ENCODE measurements at regions not wholly inside any gene's neighbourhood (a gene's known extent, or its start where the extent isn't known, plus 50 kb on each side); places are given as distances from the start of the nearest gene placed in this dataset.

DNA sequence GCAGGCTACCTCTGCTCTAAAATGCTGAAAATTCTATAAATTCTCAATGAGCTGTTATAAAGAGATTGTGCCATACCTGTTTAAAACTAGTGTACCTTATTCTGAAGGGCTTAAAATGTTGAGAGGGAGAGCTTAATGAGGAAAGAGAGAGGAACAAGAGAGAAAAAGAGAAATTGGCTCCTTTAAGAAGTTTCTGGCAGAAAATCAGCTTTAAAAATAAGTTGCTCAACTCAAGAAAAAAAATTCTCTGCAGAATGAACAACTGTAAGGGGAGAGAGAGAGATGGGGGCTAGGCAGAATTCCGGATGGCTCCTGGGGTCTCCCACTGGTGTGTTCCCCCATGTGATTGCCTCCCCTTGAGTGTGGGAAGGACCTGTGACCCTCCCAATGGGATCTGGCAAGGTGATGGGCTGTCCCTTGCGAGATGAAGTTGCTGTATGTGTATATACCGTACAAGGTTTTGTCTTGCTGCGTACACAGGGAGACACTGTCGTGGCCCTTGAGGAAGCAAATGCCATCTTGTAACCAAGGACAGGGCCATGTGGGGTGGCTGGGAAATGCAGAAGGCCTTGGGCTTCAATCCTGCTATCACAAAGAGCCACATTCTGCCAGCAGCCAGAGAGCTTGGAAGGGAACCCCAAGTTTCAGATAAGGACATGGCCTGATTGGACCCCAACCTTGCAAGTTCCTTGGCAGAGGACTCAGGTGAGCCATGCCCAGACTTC, 64.3 kb upstream of the S1PR3 start:
- no peak for DNase-seq (ENCODE audit: low read depth)

DNA sequence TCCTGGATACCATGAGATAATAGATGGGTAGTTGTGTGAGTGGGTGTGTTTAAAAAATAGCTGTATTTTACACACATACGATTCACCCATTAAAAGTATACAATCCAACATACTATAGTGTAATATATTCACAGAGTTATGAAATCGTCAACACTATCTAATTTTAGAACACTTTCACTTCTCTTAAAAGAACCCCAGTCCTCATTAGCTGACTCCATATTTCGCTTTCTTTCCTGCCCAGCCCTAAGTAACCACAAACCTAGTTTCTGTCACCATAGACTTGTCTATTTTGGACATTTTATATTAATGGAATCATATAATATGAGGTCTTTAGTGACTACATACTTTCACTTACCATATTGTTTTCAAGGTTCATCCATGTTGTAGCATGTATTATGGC, 63.8 kb upstream of the S1PR3 start:
- DNase-seq (ENCODE audit: low read depth) = no peak

DNA sequence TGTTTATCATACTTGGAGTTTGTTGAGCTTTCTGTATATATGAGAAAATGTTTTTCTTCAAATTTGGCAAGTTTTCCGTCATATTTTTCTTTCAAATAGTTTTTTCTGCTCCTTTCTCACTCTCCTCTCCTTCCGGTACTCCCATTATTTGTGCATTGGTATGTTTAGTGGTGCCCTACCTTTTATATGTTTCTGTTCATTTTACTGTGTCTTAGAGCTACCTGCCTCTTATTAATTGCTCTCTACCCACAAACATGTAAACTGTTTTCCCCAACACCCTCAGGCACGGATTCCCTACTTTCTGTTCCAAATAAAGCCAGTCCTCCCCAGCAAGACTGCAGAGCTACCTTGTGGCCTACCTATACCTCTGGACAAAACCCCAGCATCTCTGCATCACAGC, 60.6 kb upstream of the S1PR3 start:
- DNase-seq (ENCODE audit: low read depth) = no peak

DNA sequence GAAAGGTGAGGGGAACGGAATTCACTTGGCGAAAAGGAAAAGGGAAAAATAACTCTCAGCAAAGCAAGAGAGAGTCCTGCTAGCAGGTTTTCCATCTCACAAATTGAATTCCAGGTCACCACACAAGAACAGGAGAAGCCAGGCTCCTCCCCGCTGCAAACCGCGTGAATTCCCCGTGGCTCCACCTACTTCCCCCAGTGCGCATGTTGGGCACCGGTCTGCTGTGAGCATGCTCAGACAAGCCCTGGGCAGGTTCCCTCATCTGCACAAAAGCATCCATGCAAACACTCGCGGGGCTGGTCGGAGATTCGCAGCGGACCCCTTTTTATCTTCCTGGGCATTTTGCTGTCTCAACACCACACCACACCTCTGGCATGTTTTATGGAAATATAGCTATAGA, 58.5 kb upstream of the S1PR3 start:
- DNase-seq (ENCODE audit: low read depth) = no peak

DNA sequence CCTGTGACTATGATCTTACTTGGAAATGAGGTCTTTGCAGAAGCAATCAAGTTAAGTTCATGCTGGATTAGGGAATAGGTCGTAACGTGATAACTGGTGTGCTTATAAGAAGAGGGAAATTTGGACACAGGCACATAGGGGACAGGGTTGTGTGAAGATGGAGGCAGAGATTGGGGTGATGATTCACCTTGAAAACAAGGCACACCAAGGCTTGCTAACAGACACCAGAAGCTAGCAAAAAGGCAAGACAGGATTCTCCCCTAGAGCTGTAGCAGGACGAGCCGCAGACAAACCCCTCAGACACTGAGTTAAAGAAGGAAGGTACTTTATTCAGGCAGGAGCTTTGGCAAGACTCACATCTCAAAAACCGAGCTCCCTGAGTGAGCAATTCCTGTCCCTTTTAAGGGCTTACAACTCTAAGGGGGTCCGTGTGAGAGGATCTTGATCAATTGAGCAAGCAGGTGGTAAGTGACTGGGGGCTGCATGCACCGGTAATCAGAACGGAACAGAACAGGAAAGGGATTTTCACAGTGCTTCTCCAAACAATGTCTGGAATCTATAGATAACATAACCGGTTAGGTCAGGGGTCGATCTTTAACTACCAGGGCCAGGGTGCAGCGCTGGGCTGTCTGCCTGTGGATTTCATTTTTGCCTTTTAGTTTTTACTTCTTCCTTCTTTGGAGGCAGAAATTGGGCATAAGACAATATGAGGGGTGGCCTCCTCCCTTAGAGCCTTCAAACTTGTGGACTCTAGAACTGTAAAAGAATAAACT, 57.5 kb upstream of the S1PR3 start:
- DNase-seq (ENCODE audit: low read depth) = no peak

DNA sequence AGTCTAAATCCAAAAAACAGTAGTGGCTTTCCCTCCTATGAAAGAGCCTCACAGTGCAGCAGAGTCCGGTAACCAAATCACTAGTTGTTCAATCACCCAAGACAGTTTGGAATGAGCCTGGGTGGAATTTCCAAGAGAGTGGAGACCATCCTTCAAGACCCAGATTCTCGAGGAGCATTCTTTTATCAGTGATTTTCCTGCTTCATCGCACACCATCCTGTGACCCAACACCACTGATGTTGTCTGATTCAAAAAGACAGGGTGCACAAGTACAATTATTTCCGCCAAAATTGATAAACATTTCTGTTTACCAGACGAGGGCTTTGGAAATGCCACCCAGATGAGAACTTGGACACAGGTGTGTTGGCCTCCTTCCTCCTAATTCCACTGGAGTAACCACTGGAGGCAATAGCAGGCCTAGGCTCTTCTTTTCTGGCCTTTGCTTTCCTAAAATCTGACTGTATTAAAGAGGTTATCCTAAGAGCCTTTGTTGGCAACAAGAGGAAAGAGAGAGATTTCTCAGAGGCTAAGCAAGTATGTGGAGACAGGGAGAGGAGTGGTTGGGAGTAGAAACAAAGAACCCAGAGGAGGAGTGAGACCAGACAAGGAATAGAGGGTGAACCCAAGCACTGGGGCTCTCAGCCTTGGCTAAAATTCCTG, 56.3 kb upstream of the S1PR3 start:
- DNase-seq (ENCODE audit: low read depth) = no peak

DNA sequence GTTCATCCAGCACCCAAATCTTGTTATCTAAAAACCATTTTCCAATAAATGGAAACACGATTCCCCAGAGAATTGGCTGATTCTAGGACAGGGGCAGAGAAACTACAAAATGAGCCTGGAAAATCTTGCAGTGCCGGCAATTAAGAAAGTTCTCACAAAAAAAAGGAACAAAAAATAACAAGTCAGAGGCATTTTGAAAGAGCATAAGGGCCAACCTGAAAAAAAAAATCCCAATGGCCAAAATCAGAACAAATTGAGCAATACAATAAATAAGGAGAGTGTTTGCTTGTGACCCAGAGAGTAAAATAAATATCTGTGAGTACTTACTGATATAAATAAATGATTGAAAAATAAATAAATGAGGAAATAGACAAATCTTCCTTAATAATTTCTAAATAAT, 55.1 kb upstream of the S1PR3 start:
- no peak for DNase-seq (ENCODE audit: low read depth)

DNA sequence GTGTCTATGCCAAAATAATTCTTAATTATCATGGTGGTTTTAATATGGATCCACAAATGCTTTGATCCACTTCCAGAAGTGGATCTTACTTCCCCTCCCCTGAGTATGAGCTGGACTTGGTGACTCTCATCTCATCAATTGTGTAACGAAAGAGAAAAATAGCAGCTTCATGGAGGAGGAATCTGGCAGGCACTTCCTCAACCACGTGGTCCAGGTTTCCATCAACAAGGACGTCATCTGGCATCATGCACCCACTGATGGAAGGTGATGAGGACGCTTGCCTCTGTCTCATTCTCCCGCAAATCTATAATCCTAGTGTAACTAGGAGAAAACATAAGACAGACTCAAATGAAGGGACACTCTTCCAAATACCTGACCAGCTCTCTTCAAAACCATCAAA, 54.6 kb upstream of the S1PR3 start:
- no peak for DNase-seq (ENCODE audit: low read depth)

DNA sequence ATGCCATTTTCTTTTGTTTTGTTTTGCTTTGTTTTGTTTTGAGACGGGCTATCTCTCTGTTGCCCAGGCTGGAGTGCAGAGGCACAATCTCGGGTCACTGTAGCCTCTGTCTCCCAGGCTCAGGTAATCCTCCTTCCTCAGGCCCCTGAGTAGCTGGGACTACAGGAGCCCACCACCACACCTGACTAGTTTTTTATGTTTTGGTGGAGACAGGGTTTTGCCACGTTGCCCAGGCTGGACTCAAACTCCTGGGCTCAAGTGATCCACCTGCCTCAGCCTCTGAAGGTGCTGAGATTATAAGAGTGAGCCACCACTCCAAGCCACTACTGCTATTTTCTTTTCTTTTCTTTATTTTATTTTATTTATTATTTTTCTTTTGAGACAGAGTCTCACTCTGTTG, 54.0 kb upstream of the S1PR3 start:
- no peak for DNase-seq (ENCODE audit: low read depth)

DNA sequence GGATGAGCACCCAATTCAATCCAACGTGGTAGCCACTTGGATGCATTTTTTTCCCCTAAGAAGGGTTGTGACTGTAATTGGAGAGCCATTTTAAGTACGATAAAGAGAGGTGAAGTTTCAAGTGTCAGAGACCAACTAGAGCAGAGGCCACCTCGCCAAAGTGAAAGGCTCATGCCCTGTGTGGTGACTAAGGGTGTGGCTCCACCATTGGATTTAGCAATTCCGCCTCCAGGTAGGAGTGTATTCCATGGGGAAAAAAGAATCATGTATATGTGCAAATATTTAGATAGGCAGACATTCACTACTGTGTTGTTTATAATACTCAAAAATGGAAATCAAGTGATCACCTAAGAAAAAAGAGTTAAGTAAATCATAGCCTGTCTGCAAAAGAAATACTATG, 53.1 kb upstream of the S1PR3 start:
- no peak for DNase-seq (ENCODE audit: low read depth)

Data from activated T-cell treated with anti-CD3 and anti-CD28 coated beads for 1 hour (primary cell).